ENCODE measurements at regions not wholly inside any gene's neighbourhood (a gene's known extent, or its start where the extent isn't known, plus 50 kb on each side); places are given as distances from the start of the nearest gene placed in this dataset.

DNA sequence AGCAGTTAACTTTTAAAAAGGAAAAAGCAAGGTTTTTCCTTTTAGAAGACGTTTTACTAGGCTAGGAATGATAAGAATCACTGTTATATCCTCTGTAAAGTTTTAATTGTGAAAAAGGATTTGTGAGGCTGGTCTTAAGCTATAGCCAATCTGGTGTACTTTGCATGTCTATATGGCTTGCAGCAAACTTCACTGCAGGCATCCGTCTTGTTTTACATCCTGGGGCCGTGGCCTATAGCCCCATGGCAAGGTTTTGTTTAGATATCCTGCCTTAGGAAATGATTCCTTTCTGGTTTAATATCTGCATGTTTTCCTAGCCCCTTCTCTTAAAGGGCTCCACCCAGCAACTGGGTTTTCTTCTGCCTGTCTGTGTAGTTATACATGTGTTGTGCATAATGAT is 272.8 kb downstream of the ICE1 start:
- TF ChIP-seq, protein P1, sequence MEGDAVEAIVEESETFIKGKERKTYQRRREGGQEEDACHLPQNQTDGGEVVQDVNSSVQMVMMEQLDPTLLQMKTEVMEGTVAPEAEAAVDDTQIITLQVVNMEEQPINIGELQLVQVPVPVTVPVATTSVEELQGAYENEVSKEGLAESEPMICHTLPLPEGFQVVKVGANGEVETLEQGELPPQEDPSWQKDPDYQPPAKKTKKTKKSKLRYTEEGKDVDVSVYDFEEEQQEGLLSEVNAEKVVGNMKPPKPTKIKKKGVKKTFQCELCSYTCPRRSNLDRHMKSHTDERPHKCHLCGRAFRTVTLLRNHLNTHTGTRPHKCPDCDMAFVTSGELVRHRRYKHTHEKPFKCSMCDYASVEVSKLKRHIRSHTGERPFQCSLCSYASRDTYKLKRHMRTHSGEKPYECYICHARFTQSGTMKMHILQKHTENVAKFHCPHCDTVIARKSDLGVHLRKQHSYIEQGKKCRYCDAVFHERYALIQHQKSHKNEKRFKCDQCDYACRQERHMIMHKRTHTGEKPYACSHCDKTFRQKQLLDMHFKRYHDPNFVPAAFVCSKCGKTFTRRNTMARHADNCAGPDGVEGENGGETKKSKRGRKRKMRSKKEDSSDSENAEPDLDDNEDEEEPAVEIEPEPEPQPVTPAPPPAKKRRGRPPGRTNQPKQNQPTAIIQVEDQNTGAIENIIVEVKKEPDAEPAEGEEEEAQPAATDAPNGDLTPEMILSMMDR (conservative IDR thresholded peaks at IDR 0.05; ENCODE audit: low read depth, low read length), result no peak
- TF ChIP-seq EZH2 (IDR thresholded peaks at IDR 0.05; ENCODE audit: borderline replicate concordance, low read depth, low read length, poor library complexity, severe bottlenecking), result no peak
